ENCODE measurements at regions not wholly inside any gene's neighbourhood (a gene's known extent, or its start where the extent isn't known, plus 50 kb on each side); places are given as distances from the start of the nearest gene placed in this dataset.
"Not testable (repeated sequence)": the region's sequence is repeated elsewhere in the genome, so short reads cannot be mapped to it uniquely, and the experiment has no call there.

DNA sequence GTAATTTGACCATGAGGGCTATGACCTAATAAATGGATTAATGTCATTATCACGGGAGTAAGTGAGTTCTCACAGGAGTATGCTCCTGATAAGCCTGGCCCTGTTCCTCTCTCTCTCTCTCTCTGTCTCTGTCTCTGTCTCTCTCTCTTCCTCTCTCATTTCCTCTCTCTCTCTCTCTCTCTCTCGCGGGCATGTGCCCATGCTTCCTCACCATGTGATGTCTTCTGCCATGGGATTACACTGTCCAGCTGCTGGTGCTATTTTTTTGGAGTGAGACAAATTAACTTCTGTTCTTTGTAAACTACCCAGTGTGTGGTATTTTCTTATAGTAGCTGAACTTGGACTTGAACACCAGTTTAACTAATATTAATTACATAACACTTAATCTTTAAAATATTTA lies 374.3 kb upstream of the GJE1 start:
- DNase-seq (ENCODE audit: low read depth) = no peak
- H3K4me3 ChIP-seq (ENCODE audit: low read depth, low read length) = no peak overlapping the region
- TF ChIP-seq MYC (IDR thresholded peaks at IDR 0.05; ENCODE audit: low read depth, low read length) (no peak), POLR2A (IDR thresholded peaks at IDR 0.05; ENCODE audit: extremely low read depth, insufficient read length) (no peak)
- TF ChIP-seq, protein P1, sequence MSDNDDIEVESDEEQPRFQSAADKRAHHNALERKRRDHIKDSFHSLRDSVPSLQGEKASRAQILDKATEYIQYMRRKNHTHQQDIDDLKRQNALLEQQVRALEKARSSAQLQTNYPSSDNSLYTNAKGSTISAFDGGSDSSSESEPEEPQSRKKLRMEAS (IDR thresholded peaks at IDR 0.05; ENCODE audit: low read depth, low read length) = no peak
- TF ChIP-seq, protein P2, sequence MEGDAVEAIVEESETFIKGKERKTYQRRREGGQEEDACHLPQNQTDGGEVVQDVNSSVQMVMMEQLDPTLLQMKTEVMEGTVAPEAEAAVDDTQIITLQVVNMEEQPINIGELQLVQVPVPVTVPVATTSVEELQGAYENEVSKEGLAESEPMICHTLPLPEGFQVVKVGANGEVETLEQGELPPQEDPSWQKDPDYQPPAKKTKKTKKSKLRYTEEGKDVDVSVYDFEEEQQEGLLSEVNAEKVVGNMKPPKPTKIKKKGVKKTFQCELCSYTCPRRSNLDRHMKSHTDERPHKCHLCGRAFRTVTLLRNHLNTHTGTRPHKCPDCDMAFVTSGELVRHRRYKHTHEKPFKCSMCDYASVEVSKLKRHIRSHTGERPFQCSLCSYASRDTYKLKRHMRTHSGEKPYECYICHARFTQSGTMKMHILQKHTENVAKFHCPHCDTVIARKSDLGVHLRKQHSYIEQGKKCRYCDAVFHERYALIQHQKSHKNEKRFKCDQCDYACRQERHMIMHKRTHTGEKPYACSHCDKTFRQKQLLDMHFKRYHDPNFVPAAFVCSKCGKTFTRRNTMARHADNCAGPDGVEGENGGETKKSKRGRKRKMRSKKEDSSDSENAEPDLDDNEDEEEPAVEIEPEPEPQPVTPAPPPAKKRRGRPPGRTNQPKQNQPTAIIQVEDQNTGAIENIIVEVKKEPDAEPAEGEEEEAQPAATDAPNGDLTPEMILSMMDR (IDR thresholded peaks at IDR 0.05; ENCODE audit: low read depth, low read length) = no peak

DNA sequence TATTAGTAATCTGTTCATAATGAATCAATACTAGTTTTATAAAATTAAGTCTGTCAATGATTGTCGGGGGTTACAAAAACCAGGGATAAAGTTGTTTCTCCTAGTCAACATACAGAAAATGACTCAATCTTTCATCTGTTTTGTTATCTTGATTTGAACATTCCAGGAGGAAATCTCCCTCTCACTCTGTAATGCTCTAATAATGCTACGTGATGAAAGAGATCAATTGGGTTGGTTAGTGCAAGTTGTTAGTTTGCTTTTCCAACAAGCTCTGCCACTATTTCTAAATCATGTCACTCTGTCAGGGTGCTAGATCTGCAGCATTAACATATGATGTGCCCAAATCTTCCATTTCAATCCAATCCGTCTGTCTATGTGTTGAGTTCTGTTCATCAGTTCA lies 379.5 kb upstream of the GJE1 start:
- TF ChIP-seq POLR2A (IDR thresholded peaks at IDR 0.05; ENCODE audit: extremely low read depth, insufficient read length) (no peak), MYC (IDR thresholded peaks at IDR 0.05; ENCODE audit: low read depth, low read length) (no peak)
- TF ChIP-seq, protein P1 (IDR thresholded peaks at IDR 0.05; ENCODE audit: low read depth, low read length) = no peak
- TF ChIP-seq, protein P2 (IDR thresholded peaks at IDR 0.05; ENCODE audit: low read depth, low read length) = no peak
- DNase-seq (ENCODE audit: low read depth) = no peak
- no peak overlapping the region for H3K4me3 ChIP-seq (ENCODE audit: low read depth, low read length)

DNA sequence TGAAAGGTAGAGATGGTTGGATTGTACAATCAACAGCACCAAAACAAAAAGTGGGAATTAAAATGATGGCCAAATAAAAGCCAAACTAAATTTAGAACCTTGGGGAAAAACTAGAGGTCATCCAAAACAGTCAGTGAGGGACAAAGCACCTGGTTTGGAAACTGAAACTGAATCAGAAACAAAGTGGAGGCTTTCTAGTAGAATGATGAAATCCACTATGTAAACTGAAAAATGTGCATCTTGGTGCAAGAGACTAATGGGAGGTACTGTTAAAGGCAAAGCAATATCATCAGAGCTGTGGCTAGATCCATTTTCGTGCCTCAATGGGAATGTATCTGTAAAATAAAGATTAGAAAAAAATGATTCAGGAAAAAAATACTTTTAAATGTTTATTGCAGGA lies 380.0 kb upstream of the GJE1 start:
- TF ChIP-seq POLR2A (IDR thresholded peaks at IDR 0.05; ENCODE audit: extremely low read depth, insufficient read length) = no peak
- TF ChIP-seq, protein P2 (IDR thresholded peaks at IDR 0.05; ENCODE audit: low read depth, low read length) = no peak
- no peak for TF ChIP-seq MYC (IDR thresholded peaks at IDR 0.05; ENCODE audit: low read depth, low read length)
- TF ChIP-seq, protein P1 (IDR thresholded peaks at IDR 0.05; ENCODE audit: low read depth, low read length) = no peak
- no peak for DNase-seq (ENCODE audit: low read depth)
- no peak overlapping the region for H3K4me3 ChIP-seq (ENCODE audit: low read depth, low read length)

DNA sequence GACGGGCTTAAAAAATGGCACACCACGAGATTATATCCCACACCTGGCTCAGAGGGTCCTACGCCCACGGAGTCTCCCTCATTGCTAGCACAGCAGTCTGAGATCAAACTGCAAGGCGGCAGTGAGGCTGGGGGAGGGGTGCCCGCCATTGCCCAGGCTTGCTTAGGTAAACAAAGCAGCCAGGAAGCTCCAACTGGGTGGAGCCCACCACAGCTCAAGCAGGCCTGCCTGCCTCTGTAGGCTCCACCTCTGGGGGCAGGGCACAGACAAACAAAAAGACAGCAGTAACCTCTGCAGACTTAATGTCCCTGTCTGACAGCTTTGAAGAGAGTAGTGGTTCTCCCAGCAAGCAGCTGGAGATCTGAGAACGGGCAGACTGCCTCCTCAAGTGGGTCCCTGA lies 386.4 kb upstream of the GJE1 start:
- not testable (repeated sequence) for H3K4me3 ChIP-seq (ENCODE audit: low read depth, low read length); DNase-seq (ENCODE audit: low read depth)

DNA sequence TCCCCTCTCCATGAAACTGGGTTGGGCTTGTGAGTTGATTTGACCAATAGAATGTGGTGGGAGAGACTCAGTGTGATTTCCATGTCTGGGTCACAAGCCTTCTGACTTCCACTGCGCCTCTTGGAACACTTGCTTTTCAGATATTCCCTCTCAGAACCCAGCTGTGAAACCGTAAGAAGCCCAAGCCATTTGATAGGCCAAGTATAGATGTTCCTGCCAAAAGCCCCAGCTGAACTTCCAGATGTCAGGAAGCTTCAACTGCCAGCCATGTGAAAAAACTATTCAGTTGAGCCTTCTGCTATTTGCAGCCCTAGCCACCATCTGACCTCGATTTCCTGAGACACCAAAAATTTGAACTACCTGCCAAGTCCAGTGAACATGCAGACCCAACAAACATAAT lies 387.8 kb upstream of the GJE1 start:
- no peak for TF ChIP-seq MYC (IDR thresholded peaks at IDR 0.05; ENCODE audit: low read depth, low read length)
- no peak for TF ChIP-seq POLR2A (IDR thresholded peaks at IDR 0.05; ENCODE audit: extremely low read depth, insufficient read length)
- TF ChIP-seq, protein P2 (IDR thresholded peaks at IDR 0.05; ENCODE audit: low read depth, low read length) = no peak
- TF ChIP-seq, protein P1 (IDR thresholded peaks at IDR 0.05; ENCODE audit: low read depth, low read length) = no peak
- no peak for DNase-seq (ENCODE audit: low read depth)
- no peak overlapping the region for H3K4me3 ChIP-seq (ENCODE audit: low read depth, low read length)

DNA sequence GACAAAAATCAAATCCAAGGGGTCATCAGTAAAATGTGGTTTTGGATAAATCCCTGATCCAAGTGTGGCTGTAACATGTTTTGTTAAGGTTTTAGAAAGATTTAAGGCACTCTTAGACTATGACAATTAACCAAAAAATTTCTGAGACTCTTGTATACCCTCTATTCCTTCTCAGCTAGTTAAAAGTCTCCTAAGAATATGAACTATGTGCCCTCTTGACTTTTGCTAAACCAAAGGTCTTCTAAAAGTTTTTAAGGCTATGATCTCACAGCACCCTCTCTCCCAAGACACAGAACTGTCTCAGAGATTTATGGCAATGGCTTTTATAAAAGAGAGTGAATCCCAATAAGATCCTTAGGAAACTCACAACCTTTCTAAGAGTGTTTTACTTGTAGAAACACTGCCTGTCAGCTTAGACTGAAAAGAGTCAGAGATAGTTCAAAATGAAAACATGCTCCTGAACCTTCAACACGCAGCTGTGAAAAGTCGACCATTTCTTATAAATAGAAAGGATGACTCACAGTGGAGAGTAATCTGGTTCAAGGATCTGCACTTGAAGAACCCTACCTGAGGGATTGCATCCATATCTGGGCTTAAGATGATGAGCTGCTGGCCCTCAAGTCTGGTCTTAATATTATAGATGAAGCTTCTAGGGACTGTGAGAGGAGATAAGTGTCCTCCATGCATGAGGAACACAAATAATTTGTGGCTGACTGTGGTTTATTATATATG lies 388.4 kb upstream of the GJE1 start:
- no peak overlapping the region for H3K4me3 ChIP-seq (ENCODE audit: low read depth, low read length)
- DNase-seq (ENCODE audit: low read depth) = no peak
- TF ChIP-seq, protein P1 (IDR thresholded peaks at IDR 0.05; ENCODE audit: low read depth, low read length) = no peak
- TF ChIP-seq, protein P2 (IDR thresholded peaks at IDR 0.05; ENCODE audit: low read depth, low read length) = no peak
